IMR-90 (cell line): ENCODE measurements at regions not wholly inside any gene's neighbourhood (a gene's known extent, or its start where the extent isn't known, plus 50 kb on each side); places are given as distances from the start of the nearest gene placed in this dataset.

Experiments
- ATAC-seq: fragments of 200-7000 bp; cut with Tn5 transposase; 2 replicates; pipeline ENCODE4 v1.9.1; 2020; ENCODE audit warnings: low read depth, mild to moderate bottlenecking, moderate library complexity
- BruUV-seq: library from RNA; stranded (reverse); fragments of 400-500 nt; replicated peaks from 2 replicates; lab custom pipeline; 2021; lab: Mats Ljungman, UMichigan
- CTCF ChIA-PET: fragments of 300-600 bp; formaldehyde crosslinking; extraction: SDS; loops from one replicate; lab custom pipeline; 2021; ENCODE audit warnings: antibody characterized with exemption; lab: Yijun Ruan, JAX
- POLR2A ChIA-PET: fragments of 300-600 bp; sonication (Branson Sonifier 250); formaldehyde crosslinking; loops from one replicate; lab custom pipeline; 2022; ENCODE audit warnings: antibody characterized with exemption; ENCODE audit not compliant: unreplicated experiment; lab: Charles Lee
- DNase-seq: peaks from one replicate; pipeline ENCODE4 v3.0.0; 2013
- H2AFZ ChIP-seq: replicated peaks from 2 replicates; pipeline ENCODE3; 2013; ENCODE audit warnings: low read length, mild to moderate bottlenecking; ENCODE audit not compliant: poor library complexity
- H2AK5ac ChIP-seq: 2 replicates; pipeline ENCODE4 v1.6.1; 2013; ENCODE audit warnings: low read depth, low read length, inconsistent platforms
- H2AK9ac ChIP-seq: replicated peaks from 2 replicates; pipeline ENCODE3; 2013; ENCODE audit warnings: mild to moderate bottlenecking, low read depth, low read length, moderate library complexity; ENCODE audit not compliant: poor library complexity
- H2BK120ac ChIP-seq: 2 replicates; pipeline ENCODE4 v1.6.1; 2013; ENCODE audit warnings: low read depth, low read length, inconsistent platforms
- H2BK15ac ChIP-seq: 3 replicates; pipeline ENCODE4 v1.6.1; 2013; ENCODE audit warnings: low read depth, low read length, inconsistent platforms
- H2BK20ac ChIP-seq: 2 replicates; pipeline ENCODE4 v1.6.1; 2013; ENCODE audit warnings: low read depth, mild to moderate bottlenecking, inconsistent platforms, low read length, moderate library complexity
- H2BK5ac ChIP-seq: 2 replicates; pipeline ENCODE4 v1.6.1; 2013; ENCODE audit warnings: mild to moderate bottlenecking, low read depth, low read length, inconsistent platforms; ENCODE audit not compliant: poor library complexity, severe bottlenecking
- H3K14ac ChIP-seq: replicated peaks from 2 replicates; pipeline ENCODE4 v1.6.1; 2013; ENCODE audit warnings: low read depth, low read length, inconsistent platforms
- H3K18ac ChIP-seq: 2 replicates; pipeline ENCODE4 v1.6.1; 2013; ENCODE audit warnings: low read depth, low read length, control low read depth
- H3K23ac ChIP-seq: 2 replicates; pipeline ENCODE4 v1.6.1; 2013; ENCODE audit warnings: low read depth, low read length, inconsistent platforms
- H3K27ac ChIP-seq: 2 replicates; pipeline ENCODE4 v1.5.1; 2013; ENCODE audit warnings: mild to moderate bottlenecking, control low read depth, low read length; ENCODE audit not compliant: insufficient read depth
- H3K27me3 ChIP-seq: 2 replicates; pipeline ENCODE4 v1.6.1; 2013; ENCODE audit warnings: low read length; ENCODE audit not compliant: control insufficient read depth, insufficient read depth
- H3K36me3 ChIP-seq: 2 replicates; pipeline ENCODE4 v1.6.1; 2013; ENCODE audit warnings: low read length, mixed read lengths; ENCODE audit not compliant: control insufficient read depth, insufficient read depth
- H3K4ac ChIP-seq: 2 replicates; pipeline ENCODE4 v1.6.1; 2013; ENCODE audit warnings: low read depth, low read length, inconsistent platforms
- H3K4me1 ChIP-seq: 2 replicates; pipeline ENCODE4 v1.6.1; 2013; ENCODE audit warnings: low read length, mixed read lengths; ENCODE audit not compliant: control insufficient read depth, insufficient read depth
- H3K4me2 ChIP-seq: 2 replicates; pipeline ENCODE4 v1.6.1; 2013; ENCODE audit warnings: low read depth, mild to moderate bottlenecking, control low read depth, low read length, moderate library complexity
- H3K4me3 ChIP-seq: 2 replicates; pipeline ENCODE4 v1.5.1; 2013; ENCODE audit warnings: low read depth, mild to moderate bottlenecking, control low read depth, low read length, moderate library complexity; ENCODE audit not compliant: insufficient read depth
- H3K56ac ChIP-seq: 2 replicates; pipeline ENCODE4 v1.6.1; 2013; ENCODE audit warnings: low read length, inconsistent platforms; ENCODE audit not compliant: insufficient read depth; ENCODE audit errors: extremely low read depth
- H3K79me1 ChIP-seq, 2 experiments: 2 replicates each; pipeline ENCODE4 v1.6.1; 2013; ENCODE audit warnings: low read length in 2 of 2, inconsistent platforms in 1 of 2, low read depth in 1 of 2
- H3K9ac ChIP-seq: 2 replicates; pipeline ENCODE4 v1.6.1; 2013; ENCODE audit warnings: low read depth, low read length, control low read depth
- H3K9me1 ChIP-seq: 2 replicates; pipeline ENCODE4 v1.6.1; 2013; ENCODE audit warnings: low read length, inconsistent platforms; ENCODE audit not compliant: insufficient read depth
- H3K9me3 ChIP-seq: 2 replicates; pipeline ENCODE4 v1.6.1; 2013; ENCODE audit warnings: low read length; ENCODE audit not compliant: control insufficient read depth, insufficient read depth
- H4K20me1 ChIP-seq: 2 replicates; pipeline ENCODE4 v1.6.1; 2013; ENCODE audit warnings: low read length, inconsistent platforms; ENCODE audit not compliant: insufficient read depth
- H4K5ac ChIP-seq: 2 replicates; pipeline ENCODE4 v1.6.1; 2013; ENCODE audit warnings: mild to moderate bottlenecking, low read depth, low read length, control low read depth
- H4K8ac ChIP-seq, 2 experiments: 2 replicates each; pipeline ENCODE4 v1.6.1; 2013; ENCODE audit warnings: low read depth in 2 of 2, low read length in 2 of 2, control low read depth in 1 of 2, inconsistent platforms in 1 of 2
- H4K91ac ChIP-seq: 2 replicates; pipeline ENCODE4 v1.6.1; 2013; ENCODE audit warnings: low read depth, low read length, inconsistent platforms; ENCODE audit not compliant: insufficient read depth
- BHLHE40 ChIP-seq: fragments of 150-350 bp; IDR thresholded peaks from 2 replicates; pipeline ENCODE4 v1.6.1; 2016; ENCODE audit warnings: mild to moderate bottlenecking, low read depth, low read length
- CEBPB ChIP-seq: IDR thresholded peaks from 2 replicates; pipeline ENCODE4 v1.6.1; 2012; ENCODE audit warnings: low read depth, low read length, improper control_type of control experiment
- CHD1 ChIP-seq: IDR thresholded peaks from 2 replicates; pipeline ENCODE4 v1.6.1; 2012; ENCODE audit warnings: low read depth, low read length, improper control_type of control experiment
- FOS ChIP-seq: fragments of 150-350 bp; IDR thresholded peaks from 2 replicates; pipeline ENCODE4 v1.6.1; 2016; ENCODE audit warnings: low read depth, low read length
- MAFK ChIP-seq: IDR thresholded peaks from 2 replicates; pipeline ENCODE4 v1.6.1; 2012; ENCODE audit warnings: low read depth, low read length, improper control_type of control experiment
- MAZ ChIP-seq: IDR thresholded peaks from 2 replicates; pipeline ENCODE4 v1.6.1; 2012; ENCODE audit warnings: low read depth, mild to moderate bottlenecking, low read length, improper control_type of control experiment, moderate library complexity, borderline replicate concordance
- MXI1 ChIP-seq: IDR thresholded peaks from 2 replicates; pipeline ENCODE4 v1.6.1; 2012; ENCODE audit warnings: low read depth, mild to moderate bottlenecking, low read length, moderate library complexity, borderline replicate concordance
- POLR2A ChIP-seq: IDR thresholded peaks from 2 replicates; pipeline ENCODE4 v1.6.1; 2012; ENCODE audit warnings: mild to moderate bottlenecking, low read depth, low read length
- RCOR1 ChIP-seq: IDR thresholded peaks from 2 replicates; pipeline ENCODE4 v1.6.1; 2012; ENCODE audit warnings: mild to moderate bottlenecking, low read length, improper control_type of control experiment; ENCODE audit not compliant: insufficient replicate concordance
- RFX5 ChIP-seq: IDR thresholded peaks from 2 replicates; pipeline ENCODE4 v1.8.0; 2012; ENCODE audit warnings: low read depth, mild to moderate bottlenecking, low read length, moderate library complexity
- SMC3 ChIP-seq: fragments of 150-350 bp; IDR thresholded peaks from 2 replicates; pipeline ENCODE4 v1.6.1; 2016; ENCODE audit warnings: low read depth, mild to moderate bottlenecking, antibody characterized with exemption, low read length, moderate library complexity
- WGBS, 2 experiments: methylation state at CpG; one replicate each; pipeline versions ENCODE4 v1.1.5 to v1.1.7; 2013; ENCODE audit warnings: missing lambda C conversion rate in 2 of 2; ENCODE audit not compliant: insufficient read length in 1 of 2; ENCODE audit errors: extremely low coverage in 2 of 2; 5-methylcytosine and 5-hydroxymethylcytosine counted together
- dilution Hi-C: fragments of 300-500 bp; cut with HindIII; formaldehyde crosslinking; loops from one replicate; pipeline ENCODE4 v1.14.3; 2018; ENCODE audit warnings: low sequenced_read_pairs; ENCODE audit not compliant: unreplicated experiment
- in situ Hi-C: fragments of 300-500 bp; cut with MboI; formaldehyde crosslinking; loops from 3 replicates; pipeline ENCODE4 v1.14.3; 2019; ENCODE audit warnings: low sequenced_read_pairs, inconsistent platforms, mixed read lengths
- intact Hi-C: fragments of 100-400 bp; cut with micrococcal nuclease; formaldehyde crosslinking; loops from 2 replicates; pipeline ENCODE4 v1.10.0; 2022
- TF ChIP-seq, protein P1 (sequence below): fragments of 150-350 bp; IDR thresholded peaks from 2 replicates; pipeline ENCODE4 v1.6.1; 2017; ENCODE audit warnings: mild to moderate bottlenecking, antibody characterized with exemption, low read length, low read depth
- TF ChIP-seq, protein P2 (sequence below): fragments of 150-350 bp; IDR thresholded peaks from 2 replicates; pipeline ENCODE4 v1.6.1; 2016; ENCODE audit warnings: low read depth, mild to moderate bottlenecking, low read length, moderate library complexity, borderline replicate concordance
- TF ChIP-seq, protein P3 (sequence below): conservative IDR thresholded peaks from 2 replicates; pipeline ENCODE4 v1.5.1; 2012; ENCODE audit warnings: mild to moderate bottlenecking, low read depth, low read length, improper control_type of control experiment

GRCh38 chr7:124387056-124387455, 354.2 kb upstream of the TMEM229A start:
- ATAC-seq = no peak
- Histone ChIP-seq H3K4ac (no peak overlapping the region), H3K27me3 (no peaks in the 10 kb centered on the region), H4K8ac (no peak overlapping the region), H3K23ac (no peak overlapping the region), H2BK120ac (no peak overlapping the region), H2AK5ac (no peak overlapping the region), H4K20me1 (no peaks in the 10 kb centered on the region), H3K4me2 (no peak overlapping the region), H3K18ac (no peak overlapping the region), H2AFZ (no peak overlapping the region), H3K4me3 (no peak overlapping the region), H3K14ac (no peak overlapping the region), H2BK20ac (no peak overlapping the region), H3K9ac (no peak overlapping the region), H2AK9ac (no peak overlapping the region), H3K9me1 (no peaks in the 10 kb centered on the region), H4K5ac (no peak overlapping the region), H3K9me3 (no peaks in the 10 kb centered on the region), H3K27ac (no peak overlapping the region), H4K91ac (no peak overlapping the region), H3K36me3 (no peaks in the 10 kb centered on the region), H2BK15ac (no peak overlapping the region), H3K4me1 (no peaks in the 10 kb centered on the region), H2BK5ac (no peak overlapping the region), H3K79me1 (no peaks in the 10 kb centered on the region), H3K56ac (no peak overlapping the region)
- ChIA-PET POLR2A (no interaction called here), CTCF (no interaction called here)
- dilution Hi-C loops (no loop called here), intact Hi-C loops (no loop called here), in situ Hi-C loops (no loop called here)
- DNase-seq = no peak
- no TSS peak for BruUV-seq
- TF ChIP-seq BHLHE40 (no peak), SMC3 (no peak), FOS (no peak), MAFK (no peak), RFX5 (no peak), CHD1 (no peak), CEBPB (no peak), MXI1 (no peak), MAZ (no peak), POLR2A (no peak), RCOR1 (no peak)
- TF ChIP-seq, protein P1, sequence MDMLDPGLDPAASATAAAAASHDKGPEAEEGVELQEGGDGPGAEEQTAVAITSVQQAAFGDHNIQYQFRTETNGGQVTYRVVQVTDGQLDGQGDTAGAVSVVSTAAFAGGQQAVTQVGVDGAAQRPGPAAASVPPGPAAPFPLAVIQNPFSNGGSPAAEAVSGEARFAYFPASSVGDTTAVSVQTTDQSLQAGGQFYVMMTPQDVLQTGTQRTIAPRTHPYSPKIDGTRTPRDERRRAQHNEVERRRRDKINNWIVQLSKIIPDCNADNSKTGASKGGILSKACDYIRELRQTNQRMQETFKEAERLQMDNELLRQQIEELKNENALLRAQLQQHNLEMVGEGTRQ = no peak
- TF ChIP-seq, protein P2, sequence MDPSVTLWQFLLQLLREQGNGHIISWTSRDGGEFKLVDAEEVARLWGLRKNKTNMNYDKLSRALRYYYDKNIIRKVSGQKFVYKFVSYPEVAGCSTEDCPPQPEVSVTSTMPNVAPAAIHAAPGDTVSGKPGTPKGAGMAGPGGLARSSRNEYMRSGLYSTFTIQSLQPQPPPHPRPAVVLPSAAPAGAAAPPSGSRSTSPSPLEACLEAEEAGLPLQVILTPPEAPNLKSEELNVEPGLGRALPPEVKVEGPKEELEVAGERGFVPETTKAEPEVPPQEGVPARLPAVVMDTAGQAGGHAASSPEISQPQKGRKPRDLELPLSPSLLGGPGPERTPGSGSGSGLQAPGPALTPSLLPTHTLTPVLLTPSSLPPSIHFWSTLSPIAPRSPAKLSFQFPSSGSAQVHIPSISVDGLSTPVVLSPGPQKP = no peak
- TF ChIP-seq, protein P3, sequence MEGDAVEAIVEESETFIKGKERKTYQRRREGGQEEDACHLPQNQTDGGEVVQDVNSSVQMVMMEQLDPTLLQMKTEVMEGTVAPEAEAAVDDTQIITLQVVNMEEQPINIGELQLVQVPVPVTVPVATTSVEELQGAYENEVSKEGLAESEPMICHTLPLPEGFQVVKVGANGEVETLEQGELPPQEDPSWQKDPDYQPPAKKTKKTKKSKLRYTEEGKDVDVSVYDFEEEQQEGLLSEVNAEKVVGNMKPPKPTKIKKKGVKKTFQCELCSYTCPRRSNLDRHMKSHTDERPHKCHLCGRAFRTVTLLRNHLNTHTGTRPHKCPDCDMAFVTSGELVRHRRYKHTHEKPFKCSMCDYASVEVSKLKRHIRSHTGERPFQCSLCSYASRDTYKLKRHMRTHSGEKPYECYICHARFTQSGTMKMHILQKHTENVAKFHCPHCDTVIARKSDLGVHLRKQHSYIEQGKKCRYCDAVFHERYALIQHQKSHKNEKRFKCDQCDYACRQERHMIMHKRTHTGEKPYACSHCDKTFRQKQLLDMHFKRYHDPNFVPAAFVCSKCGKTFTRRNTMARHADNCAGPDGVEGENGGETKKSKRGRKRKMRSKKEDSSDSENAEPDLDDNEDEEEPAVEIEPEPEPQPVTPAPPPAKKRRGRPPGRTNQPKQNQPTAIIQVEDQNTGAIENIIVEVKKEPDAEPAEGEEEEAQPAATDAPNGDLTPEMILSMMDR = no peak
- WGBS, 2 experiments = no CpG with 5 or more reads among the region's 4 CpGs
